ENCODE measurements at regions not wholly inside any gene's neighbourhood (a gene's known extent, or its start where the extent isn't known, plus 50 kb on each side); places are given as distances from the start of the nearest gene placed in this dataset.

- H3K9me3 Mint-ChIP-seq, result no peaks in the 10 kb centered on the region
Observed at GRCh38 chr15:38871638-38872037, 307.0 kb upstream of the RASGRP1 start.

GRCh38 chr15:38872732-38873131 is 308.1 kb upstream of the RASGRP1 start:
- ATAC-seq (no peak), DNase-seq (ENCODE audit: low spot score in 2 of 2) (no peak)
- no peaks in the 10 kb centered on the region for H3K36me3 Mint-ChIP-seq
- no peak overlapping the region for H3K27ac Mint-ChIP-seq
- no peak overlapping the region for H3K4me3 Mint-ChIP-seq
- no peaks in the 10 kb centered on the region for H3K4me1 Mint-ChIP-seq
- H3K9me3 Mint-ChIP-seq, result no peaks in the 10 kb centered on the region

More at GRCh38 chr15:38871638-38872037, 307.0 kb upstream of the RASGRP1 start:
- Mint-ChIP-seq H3K27ac (no peak overlapping the region), H3K4me3 (no peak overlapping the region), H3K4me1 (no peaks in the 10 kb centered on the region), H3K36me3 (no peaks in the 10 kb centered on the region)
- ATAC-seq, result no peak
- DNase-seq (ENCODE audit: low spot score in 2 of 2), result no peak

- H3K4me3 Mint-ChIP-seq, result no peak overlapping the region
- no peaks in the 10 kb centered on the region for H3K4me1 Mint-ChIP-seq
- H3K27ac Mint-ChIP-seq, result no peak overlapping the region
- no peak for ATAC-seq
- no peak for DNase-seq (ENCODE audit: low spot score in 2 of 2)
- H3K9me3 Mint-ChIP-seq, result no peaks in the 10 kb centered on the region
- H3K36me3 Mint-ChIP-seq, result no peaks in the 10 kb centered on the region
Observed at GRCh38 chr15:38873158-38873557, 308.5 kb upstream of the RASGRP1 start.

GRCh38 chr15:38874464-38874863 is 309.9 kb upstream of the RASGRP1 start:
- ATAC-seq (no peak), DNase-seq (ENCODE audit: low spot score in 2 of 2) (no peak)
- H3K36me3 Mint-ChIP-seq, result no peaks in the 10 kb centered on the region
- no peak overlapping the region for H3K27ac Mint-ChIP-seq
- H3K9me3 Mint-ChIP-seq, result no peaks in the 10 kb centered on the region
- no peak overlapping the region for H3K4me3 Mint-ChIP-seq
- no peaks in the 10 kb centered on the region for H3K4me1 Mint-ChIP-seq

DNA sequence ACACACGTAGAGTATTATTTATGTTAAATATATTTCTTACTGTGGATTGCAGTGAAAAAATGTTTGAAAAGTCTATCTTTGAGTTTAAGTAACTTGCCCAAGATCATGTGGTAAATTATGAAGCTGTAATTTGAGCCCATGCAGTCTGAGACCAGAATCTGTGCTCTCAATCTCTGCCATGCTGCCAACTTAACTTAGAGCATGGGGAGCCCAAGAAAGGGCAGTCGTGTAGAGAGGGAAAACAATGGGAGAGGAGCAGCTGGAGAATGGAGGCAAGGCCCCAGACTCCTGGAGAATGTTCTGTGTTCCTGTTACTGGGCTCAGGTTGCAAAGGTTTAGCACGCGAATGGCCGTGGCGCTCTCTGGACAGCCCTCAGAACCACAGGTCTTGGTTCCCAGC is 311.6 kb upstream of the RASGRP1 start:
- ATAC-seq, result no peak
- Mint-ChIP-seq H3K4me3 (no peak overlapping the region), H3K9me3 (no peaks in the 10 kb centered on the region), H3K36me3 (no peaks in the 10 kb centered on the region), H3K27ac (no peak overlapping the region), H3K4me1 (no peaks in the 10 kb centered on the region)
- no peak for DNase-seq (ENCODE audit: low spot score in 2 of 2)

- Mint-ChIP-seq H3K4me1 (no peaks in the 10 kb centered on the region), H3K9me3 (no peaks in the 10 kb centered on the region), H3K36me3 (no peaks in the 10 kb centered on the region), H3K4me3 (no peak overlapping the region), H3K27ac (no peak overlapping the region)
- ATAC-seq, result no peak
- no peak for DNase-seq (ENCODE audit: low spot score in 2 of 2)
Observed at GRCh38 chr15:38876621-38877020, 312.0 kb upstream of the RASGRP1 start.

DNA sequence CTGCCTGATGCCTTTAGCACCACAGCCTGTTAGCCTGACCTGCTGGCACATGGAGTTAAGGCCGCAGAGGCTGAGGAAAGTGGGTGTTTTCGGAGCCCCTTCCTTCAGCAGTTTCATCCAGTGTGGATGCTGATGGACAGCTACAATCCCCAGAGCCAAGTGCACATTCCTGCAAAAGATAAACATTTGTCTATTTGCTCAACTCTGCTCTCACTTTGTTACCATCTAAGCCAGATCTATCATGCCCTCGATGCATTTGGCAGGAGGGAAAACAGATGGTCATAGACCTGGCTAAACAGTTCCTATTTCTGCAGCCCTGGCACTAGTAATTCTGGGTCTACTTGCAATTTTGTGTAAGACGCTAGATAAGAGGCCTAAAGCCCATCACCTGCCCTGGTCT is 312.9 kb upstream of the RASGRP1 start:
- Mint-ChIP-seq H3K4me3 (no peak overlapping the region), H3K4me1 (no peaks in the 10 kb centered on the region), H3K9me3 (no peaks in the 10 kb centered on the region), H3K36me3 (no peaks in the 10 kb centered on the region), H3K27ac (no peak overlapping the region)
- ATAC-seq (no peak), DNase-seq (ENCODE audit: low spot score in 2 of 2) (no peak)

GRCh38 chr15:38878026-38878425 is 313.4 kb upstream of the RASGRP1 start:
- no peak for ATAC-seq
- Mint-ChIP-seq H3K4me1 (no peaks in the 10 kb centered on the region), H3K36me3 (no peaks in the 10 kb centered on the region), H3K27ac (no peak overlapping the region), H3K9me3 (no peaks in the 10 kb centered on the region), H3K4me3 (no peak overlapping the region)
- DNase-seq (ENCODE audit: low spot score in 2 of 2), result no peak

GRCh38 chr15:38878926-38879325 is 314.3 kb upstream of the RASGRP1 start:
- no peak overlapping the region for H3K27ac Mint-ChIP-seq
- no peak for DNase-seq (ENCODE audit: low spot score in 2 of 2)
- H3K36me3 Mint-ChIP-seq, result no peaks in the 10 kb centered on the region
- no peak overlapping the region for H3K4me3 Mint-ChIP-seq
- peaks cover 2% of the 10 kb centered on the region for H3K4me1 Mint-ChIP-seq
- H3K9me3 Mint-ChIP-seq, result no peaks in the 10 kb centered on the region
- ATAC-seq, result no peak

- Mint-ChIP-seq H3K4me3 (no peak overlapping the region), H3K4me1 (peaks cover 4% of the 10 kb centered on the region), H3K9me3 (no peaks in the 10 kb centered on the region), H3K27ac (no peak overlapping the region), H3K36me3 (no peaks in the 10 kb centered on the region)
- no peak for DNase-seq (ENCODE audit: low spot score in 2 of 2)
- ATAC-seq, result no peak
Observed at GRCh38 chr15:38879909-38880471, 315.4 kb upstream of the RASGRP1 start.

- H3K4me3 Mint-ChIP-seq, result no peak overlapping the region
- ATAC-seq (no peak), DNase-seq (ENCODE audit: low spot score in 2 of 2) (peak in 1 of 2 donors; percentile 7)
- no peaks in the 10 kb centered on the region for H3K9me3 Mint-ChIP-seq
- H3K36me3 Mint-ChIP-seq, result no peaks in the 10 kb centered on the region
- H3K27ac Mint-ChIP-seq, result no peak overlapping the region
- H3K4me1 Mint-ChIP-seq, result peaks cover 4% of the 10 kb centered on the region
Observed at GRCh38 chr15:38882221-38882620, 317.6 kb upstream of the RASGRP1 start.

DNA sequence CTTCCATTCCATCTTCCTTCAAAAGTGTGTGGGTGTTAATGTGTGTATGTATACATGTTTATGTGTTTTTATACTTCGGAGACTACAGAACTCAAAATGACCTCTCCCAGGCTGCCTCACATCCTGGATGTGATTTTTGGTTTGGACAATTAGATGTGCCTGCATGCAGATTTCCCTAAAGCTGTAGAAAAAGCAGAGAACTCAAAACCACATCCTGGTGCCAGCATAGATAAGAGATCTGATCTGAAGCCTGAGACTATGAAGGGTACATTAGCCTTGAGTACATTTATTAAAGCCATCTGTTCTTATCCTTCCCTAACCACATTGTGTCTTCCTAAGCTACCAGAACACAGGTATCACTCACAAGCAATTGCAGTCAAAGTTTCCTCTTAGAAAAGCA is 319.4 kb upstream of the RASGRP1 start:
- H3K27ac Mint-ChIP-seq, result no peak overlapping the region
- no peak overlapping the region for H3K4me3 Mint-ChIP-seq
- H3K4me1 Mint-ChIP-seq, result peaks cover 4% of the 10 kb centered on the region
- no peaks in the 10 kb centered on the region for H3K9me3 Mint-ChIP-seq
- ATAC-seq, result no peak
- no peaks in the 10 kb centered on the region for H3K36me3 Mint-ChIP-seq
- DNase-seq (ENCODE audit: low spot score in 2 of 2), result peak in 1 of 2 donors; percentile 12

DNA sequence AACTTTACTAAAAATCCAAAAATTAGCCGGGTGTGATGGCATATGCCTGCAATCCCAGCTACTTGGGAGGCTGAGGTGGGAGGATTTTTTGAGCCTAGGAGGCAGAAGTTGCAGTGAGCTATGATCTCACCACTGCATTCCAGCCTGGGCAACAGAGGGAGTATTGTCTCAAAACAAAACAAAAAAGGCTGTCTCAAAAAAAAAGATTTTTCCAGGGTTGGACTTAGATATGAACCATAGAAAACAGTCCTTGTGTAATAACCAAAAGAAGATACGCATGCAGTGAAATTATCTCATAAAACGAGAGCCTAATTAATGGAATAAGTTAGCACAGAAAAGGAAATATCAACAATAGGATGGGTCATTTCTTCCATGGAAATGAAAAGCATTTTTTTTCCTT is 320.4 kb upstream of the RASGRP1 start:
- H3K27ac Mint-ChIP-seq, result no peak overlapping the region
- no peak for DNase-seq (ENCODE audit: low spot score in 2 of 2)
- H3K9me3 Mint-ChIP-seq, result no peaks in the 10 kb centered on the region
- peaks cover 4% of the 10 kb centered on the region for H3K4me1 Mint-ChIP-seq
- no peak for ATAC-seq
- H3K36me3 Mint-ChIP-seq, result no peaks in the 10 kb centered on the region
- no peak overlapping the region for H3K4me3 Mint-ChIP-seq

DNA sequence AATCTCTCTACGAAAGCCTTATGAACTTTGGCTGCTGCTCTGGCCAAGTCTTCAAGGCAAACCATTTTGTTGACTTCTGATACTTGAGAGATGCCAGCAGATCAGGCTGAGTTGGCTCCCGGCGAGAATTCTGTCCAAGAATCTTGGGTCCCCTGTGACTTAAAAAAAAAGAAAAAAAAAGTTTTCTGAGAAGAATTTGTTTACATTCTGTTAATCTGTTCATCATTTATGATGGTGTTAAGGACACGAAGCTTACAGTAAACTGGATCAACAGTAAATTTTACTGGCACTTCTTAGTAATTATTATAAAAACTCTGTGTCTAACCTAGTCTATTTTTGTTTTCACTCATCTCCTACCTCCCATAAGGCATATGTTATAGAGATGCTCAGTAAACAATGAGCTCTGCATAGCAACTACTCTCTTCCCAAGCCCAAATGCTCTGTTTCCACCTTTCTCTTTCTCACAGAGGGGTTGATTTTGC is 320.9 kb upstream of the RASGRP1 start:
- no peak for ATAC-seq
- H3K36me3 Mint-ChIP-seq, result no peaks in the 10 kb centered on the region
- H3K27ac Mint-ChIP-seq, result no peak overlapping the region
- no peaks in the 10 kb centered on the region for H3K9me3 Mint-ChIP-seq
- no peak overlapping the region for H3K4me3 Mint-ChIP-seq
- H3K4me1 Mint-ChIP-seq, result peaks cover 4% of the 10 kb centered on the region
- DNase-seq (ENCODE audit: low spot score in 2 of 2), result no peak

DNA sequence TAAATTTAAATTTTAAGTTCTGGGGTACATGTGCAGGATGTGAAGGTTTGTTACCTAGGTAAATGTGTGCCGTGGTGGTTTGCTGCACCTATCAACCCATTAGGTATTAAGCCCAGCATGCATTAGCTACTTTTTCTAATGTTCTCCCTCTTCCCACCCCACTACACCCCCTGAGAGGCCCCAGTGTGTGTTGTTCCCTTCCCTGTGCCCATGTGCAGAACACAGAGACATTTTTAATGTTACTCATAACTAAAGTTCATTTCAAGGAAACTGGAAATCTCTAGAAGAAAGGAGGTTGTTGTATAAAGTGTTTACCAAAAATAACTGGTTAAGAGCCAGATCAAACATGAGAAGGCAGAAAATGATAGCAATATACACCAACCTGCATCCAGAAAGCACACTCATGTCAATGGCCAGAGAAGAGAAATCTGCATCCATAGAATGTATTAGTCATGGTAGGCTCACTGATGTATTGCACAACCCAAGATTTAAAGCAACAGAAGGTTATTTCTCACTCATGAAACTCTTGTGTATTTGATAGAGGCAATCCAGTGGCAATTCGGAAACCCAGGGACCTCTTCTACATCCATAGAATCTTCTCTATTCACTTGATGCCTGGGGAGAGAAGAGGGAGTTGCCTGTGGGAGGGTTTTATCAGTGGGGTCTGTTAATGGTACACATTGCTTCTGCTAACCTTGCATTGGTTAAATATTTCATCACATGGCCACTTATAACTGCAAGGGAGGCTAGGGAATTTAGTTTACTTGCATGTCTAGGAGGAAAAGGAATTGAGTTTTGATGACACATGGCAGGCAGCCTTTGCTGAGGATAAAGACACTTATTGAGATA is 321.9 kb upstream of the RASGRP1 start:
- ATAC-seq (no peak), DNase-seq (ENCODE audit: low spot score in 2 of 2) (no peak)
- Mint-ChIP-seq H3K9me3 (no peaks in the 10 kb centered on the region), H3K4me1 (peaks cover 4% of the 10 kb centered on the region), H3K36me3 (no peaks in the 10 kb centered on the region), H3K4me3 (no peak overlapping the region), H3K27ac (no peak overlapping the region)

DNA sequence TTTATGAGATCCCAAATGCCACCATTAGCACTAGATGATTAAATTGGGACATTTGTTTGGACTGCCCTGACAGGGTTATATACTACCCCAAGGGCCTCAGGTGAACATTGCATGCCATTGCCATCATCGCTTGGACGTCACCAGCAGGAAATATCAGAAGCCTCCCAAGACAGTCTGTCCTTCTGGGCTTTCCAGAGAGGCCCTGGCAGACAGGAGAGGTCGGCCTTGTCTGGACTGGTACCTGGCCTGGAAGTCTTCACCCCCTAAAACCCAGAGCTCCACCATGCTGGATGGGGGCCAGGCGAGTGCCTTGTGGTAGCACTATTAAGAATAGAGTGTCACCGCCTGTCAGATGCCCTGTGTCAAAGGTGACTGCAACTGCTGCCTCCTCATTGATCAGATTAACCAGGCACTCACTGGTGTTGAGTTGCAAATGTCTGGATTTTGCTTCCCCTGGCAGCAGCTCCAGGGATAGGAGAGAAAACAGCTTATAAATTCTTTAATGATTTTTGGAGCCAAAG is 324.1 kb upstream of the RASGRP1 start:
- Mint-ChIP-seq H3K4me3 (no peak overlapping the region), H3K27ac (no peak overlapping the region), H3K9me3 (no peaks in the 10 kb centered on the region), H3K4me1 (peaks cover 4% of the 10 kb centered on the region), H3K36me3 (no peaks in the 10 kb centered on the region)
- ATAC-seq, result no peak
- DNase-seq (ENCODE audit: low spot score in 2 of 2), result no peak

All from stimulated activated effector memory CD8-positive, alpha-beta T cell treated with anti-CD3 and anti-CD28 coated beads, Interleukin-12 subunit alpha, Interleukin-12 subunit beta, amount 100 ng/mL, for 72 hours (primary cell).